ENCODE measurements at regions not wholly inside any gene's neighbourhood (a gene's known extent, or its start where the extent isn't known, plus 50 kb on each side); places are given as distances from the start of the nearest gene placed in this dataset.
"Not testable (repeated sequence)": the region's sequence is repeated elsewhere in the genome, so short reads cannot be mapped to it uniquely, and the experiment has no call there.

DNA sequence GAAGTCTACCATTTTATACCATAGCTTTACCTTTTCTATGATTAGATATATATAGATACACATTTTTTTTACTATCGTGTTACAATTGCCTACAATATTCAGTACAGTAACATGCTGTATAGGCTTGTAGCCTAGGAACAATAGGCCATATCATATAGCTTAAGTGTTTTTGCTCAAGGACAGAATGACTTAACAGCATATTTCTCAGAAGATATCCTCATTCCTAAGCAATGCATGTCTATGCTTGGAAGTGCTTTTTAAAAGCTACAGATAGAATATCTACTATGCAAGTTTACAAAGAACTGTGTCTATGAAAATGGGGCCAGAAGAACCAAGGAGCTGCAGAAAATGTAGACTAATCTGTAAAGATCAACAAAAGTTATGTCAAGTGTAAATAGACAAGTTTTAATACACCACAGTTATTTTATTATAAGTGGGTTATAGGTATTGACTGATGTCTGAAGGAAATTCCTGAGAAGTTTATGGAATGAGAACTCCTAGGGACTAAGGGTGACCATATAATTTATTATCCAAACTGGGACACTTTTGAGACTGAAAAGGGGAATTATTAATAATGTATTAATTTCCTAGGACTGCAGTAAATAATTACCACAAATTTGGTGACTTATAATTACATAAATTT is 138.7 kb upstream of the TGFBR2 start:
- no peak for DNase-seq (ENCODE audit: low read depth in 2 of 2)

DNA sequence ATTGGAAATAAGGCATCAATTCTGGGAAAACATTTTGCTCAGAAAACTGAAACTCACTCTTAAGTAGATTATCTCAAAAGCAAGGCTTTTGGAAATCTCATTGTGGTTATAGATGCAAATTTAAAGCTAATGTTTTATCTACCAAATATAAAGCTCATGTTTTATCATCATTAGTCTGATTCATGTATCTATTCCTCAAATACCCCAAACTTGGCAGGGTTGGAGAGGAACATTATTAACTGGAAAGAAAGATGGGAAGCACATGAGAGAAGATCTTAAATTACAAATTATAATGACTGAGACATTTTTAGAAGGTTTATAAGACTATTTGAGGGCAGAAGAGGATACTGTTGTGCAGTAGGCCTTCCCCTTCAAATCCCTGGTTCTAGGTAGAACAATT is 137.3 kb upstream of the TGFBR2 start:
- DNase-seq (ENCODE audit: low read depth in 2 of 2), result no peak

DNA sequence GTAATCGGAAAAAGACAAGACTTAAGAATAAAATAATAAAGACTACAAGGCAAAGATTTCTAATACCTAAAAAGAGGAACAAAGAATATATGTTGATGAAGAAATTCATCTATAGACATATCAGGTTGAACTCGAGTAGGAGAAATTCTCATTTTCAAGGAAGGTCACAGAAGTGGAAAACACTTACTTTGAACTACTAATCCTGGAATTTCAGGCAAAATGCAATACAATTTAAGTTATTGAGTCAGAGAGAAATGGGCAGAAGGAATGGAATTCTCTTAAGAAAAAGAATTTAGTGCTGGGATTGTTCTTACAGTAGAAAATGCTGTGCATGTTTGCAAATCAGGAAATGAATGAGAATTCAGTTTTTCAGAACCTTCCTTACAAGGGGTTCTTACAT is 135.9 kb upstream of the TGFBR2 start:
- no peak for DNase-seq (ENCODE audit: low read depth in 2 of 2)

DNA sequence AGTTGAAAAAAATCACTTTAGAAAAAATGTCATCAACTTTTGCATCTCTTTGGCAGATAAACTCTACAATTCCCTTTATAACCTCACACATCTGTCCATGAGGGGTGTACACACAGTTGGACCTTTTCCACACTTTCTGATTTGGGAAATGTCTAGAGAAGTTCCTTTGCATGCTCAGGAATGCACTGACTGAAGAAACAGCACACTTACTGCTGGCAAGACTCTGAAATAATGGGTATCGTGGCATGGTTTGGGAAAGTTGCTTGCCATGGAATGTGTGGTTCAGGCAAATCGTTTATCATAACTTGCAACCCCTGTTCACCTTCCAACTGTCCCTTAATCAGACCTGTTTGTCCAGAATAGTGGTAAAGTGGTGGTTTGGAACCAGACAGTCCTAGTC is 135.3 kb upstream of the TGFBR2 start:
- DNase-seq (ENCODE audit: low read depth in 2 of 2), result no peak

DNA sequence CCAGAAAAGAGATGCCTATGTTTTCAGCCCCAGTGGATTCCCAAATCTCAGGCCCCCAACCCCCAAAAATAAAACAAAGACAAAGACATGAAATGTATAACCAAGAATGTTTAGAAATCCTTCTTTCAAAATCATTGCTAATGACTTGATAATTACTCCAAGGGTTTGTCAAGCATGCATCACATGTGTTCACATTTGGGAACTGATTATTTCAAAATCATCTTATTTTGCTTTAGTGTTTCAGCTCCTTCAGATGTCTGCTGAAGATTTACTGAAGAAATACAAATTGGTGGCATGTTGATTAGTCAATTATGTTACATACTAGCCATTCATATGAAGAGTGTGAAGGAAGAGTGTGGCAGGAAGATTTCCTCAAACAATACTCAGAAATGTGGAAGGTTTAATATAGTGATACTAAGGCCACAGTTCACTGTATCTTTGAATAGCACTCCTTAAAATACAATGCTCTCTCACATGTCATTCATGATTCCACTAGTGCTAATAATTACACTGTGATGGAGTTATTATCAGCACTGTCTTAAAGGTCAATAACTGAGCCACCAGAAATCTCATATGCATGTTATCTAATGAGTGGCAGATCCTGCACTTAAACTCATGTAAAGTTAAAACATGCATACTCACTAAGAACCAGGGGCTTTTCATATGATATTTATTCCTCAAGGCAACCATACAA is 134.5 kb upstream of the TGFBR2 start:
- DNase-seq (ENCODE audit: low read depth in 2 of 2), result no peak

DNA sequence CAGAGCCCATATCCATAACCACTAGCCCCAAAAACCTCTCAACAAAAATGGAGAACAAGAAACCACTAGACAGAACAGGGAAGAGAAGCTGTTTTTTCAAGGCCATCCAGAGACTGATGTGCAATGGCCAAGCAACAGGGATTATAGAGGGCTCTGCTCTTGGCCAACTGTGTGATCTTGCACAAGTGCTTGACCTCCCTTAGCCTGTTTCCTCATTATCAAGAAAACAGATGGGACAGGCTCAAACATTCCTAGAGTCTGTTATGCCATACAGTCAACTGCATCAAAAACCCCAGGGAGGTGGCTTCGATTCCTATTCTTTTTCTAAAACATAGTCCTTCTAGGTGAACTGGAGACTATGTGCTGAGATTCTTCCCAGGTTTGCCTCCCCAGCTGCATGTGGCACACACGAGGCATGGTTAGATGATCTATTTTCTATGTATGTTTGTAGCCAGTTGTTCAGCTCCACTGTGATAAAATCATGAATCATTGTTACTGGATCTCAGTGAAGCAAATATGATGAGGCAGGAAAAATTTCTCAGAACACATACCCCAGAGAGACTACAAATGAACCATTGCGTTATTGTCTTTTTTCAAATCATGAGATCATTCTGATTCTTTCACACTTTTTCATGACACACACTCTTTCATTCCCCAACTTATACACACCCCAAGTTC is 132.9 kb upstream of the TGFBR2 start:
- DNase-seq (ENCODE audit: low read depth in 2 of 2), result no peak

DNA sequence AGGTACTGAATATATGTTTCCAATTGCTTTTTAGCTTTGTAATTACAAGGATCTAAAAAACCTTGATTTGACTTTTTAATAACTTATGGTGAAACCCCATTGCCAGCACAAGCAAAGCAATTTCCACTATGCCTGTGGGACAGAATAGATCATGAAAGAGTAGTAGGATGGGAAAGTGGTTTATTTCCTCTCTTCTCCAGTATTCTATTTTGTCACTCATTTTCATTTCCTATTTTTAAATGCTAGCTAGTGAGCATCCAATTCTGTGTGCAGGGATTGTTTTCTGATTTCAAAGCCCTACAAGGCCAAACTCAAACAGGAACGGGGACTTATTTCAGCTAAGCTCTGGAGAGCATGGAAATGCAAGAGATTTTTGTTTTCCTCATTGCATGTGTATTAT is 132.0 kb upstream of the TGFBR2 start:
- no peak for DNase-seq (ENCODE audit: low read depth in 2 of 2)

DNA sequence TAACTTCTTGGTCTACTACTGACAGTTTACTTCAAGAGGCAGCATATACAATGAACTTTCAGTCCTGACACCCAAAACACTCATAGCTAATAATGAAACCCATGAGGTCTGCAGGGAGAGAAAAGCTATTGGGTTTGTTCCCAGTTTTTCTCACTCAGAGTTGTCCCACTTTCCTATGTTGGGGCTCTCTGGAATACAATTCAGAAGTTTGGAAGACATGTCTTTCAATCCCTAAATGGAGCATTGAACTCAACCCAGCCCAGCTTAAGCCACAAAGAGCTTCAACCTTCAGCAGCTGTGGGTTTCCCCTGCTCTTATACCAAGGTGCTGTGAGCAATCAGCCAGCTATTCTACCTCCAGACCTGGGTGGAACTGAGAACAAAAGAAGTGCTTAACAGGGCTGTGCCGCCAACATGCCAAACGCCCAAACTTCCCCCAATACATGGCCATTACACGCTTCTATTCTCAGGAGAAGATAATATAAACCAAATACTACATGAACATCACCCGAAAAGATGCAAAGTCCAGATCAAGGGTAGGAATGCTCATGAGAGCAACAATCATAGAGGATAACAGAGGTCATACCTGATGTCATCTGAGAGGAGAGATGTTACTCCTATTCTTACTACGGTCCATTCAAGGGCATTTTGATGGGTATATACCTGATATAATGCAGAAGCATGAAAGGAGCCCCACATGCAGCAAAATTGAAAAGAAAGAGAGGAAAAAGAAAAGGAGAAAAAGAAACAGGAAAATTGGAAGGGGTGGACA is 131.2 kb upstream of the TGFBR2 start:
- no peak for DNase-seq (ENCODE audit: low read depth in 2 of 2)

DNA sequence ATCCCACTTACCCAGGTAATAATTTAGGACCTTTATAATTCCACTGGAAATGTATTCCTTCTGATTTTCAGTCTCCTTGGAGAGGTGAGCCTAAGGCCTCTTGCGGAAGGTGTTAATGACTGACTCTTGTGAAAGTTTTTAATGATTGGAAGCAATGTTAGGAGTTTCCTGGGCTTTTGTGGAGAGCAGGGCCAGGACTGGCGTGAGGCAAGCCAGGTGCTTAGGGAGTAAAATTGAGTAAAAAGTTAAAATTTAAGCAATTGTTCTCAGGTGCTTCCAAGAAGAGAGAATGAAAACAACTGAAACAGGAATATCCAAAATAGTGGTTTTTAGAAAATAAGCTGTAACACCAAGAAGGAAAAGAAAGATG is 130.6 kb upstream of the TGFBR2 start:
- no peak for DNase-seq (ENCODE audit: low read depth in 2 of 2)

DNA sequence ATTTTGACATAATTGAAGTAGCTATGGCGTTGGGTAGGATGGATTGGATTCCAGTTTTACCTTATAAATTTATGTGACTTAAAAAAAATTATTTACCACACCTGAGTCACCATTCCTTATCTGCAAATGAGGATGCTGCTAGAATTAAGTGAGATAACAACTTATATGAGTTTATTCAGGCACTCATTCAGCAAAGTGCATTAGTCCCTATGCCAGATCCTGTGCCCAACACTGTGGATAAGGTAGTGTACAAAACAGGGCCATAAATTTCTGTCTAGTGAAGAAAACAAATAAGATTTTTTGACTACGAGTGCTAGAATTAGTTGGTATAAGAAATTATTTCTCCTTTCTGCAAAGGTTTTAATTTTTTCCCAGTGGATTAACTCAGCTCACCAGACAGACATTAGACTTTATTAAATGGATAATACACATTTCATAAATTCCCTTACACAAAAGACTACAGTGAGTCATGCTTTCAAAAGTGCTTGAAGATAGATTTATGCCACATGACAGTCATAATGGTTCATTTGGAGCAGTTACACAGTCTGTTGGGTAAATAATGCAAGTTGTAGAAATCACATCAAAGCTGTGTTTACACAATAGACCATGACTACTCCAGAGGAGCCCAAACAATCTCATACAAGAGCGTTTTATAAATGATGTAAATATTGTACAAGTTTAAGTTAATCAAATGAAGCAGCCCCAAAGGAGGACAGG is 129.9 kb upstream of the TGFBR2 start:
- DNase-seq (ENCODE audit: low read depth in 2 of 2), result no peak

DNA sequence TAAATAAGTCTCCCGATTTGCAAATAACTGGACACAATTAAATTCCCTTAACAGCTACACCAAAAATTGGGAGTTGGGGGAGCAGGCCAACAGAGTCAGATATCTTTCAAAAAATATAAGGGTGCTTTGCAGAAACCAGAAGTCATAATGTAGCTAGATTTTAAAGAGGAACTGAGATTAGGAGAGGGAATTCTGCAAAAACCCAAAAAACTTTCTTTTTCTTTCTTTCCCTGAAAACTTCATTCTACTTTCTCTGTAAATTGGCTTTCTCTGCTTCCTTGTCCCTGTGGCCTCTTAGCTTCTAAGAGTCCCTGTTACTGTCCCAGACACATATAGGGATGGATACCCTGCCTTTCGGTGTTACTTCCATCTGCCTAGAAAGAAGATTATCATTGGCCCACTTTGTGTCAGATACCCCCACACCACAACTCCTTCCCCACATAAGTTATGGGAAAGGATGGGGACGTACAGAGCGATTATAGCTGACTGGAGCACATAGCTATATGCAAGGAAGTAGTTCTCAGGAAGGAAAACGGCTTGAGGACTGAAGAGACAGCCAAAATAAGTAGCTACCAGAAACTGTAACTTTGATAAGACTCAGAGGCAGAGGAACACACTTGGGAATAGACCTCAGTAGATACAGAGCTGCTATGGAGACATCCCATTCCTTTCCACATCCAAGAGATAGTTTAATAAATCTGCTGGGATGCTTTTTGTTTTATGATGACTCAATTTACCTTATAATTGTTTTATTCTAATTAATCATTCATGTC is 129.1 kb upstream of the TGFBR2 start:
- no peak for DNase-seq (ENCODE audit: low read depth in 2 of 2)

DNA sequence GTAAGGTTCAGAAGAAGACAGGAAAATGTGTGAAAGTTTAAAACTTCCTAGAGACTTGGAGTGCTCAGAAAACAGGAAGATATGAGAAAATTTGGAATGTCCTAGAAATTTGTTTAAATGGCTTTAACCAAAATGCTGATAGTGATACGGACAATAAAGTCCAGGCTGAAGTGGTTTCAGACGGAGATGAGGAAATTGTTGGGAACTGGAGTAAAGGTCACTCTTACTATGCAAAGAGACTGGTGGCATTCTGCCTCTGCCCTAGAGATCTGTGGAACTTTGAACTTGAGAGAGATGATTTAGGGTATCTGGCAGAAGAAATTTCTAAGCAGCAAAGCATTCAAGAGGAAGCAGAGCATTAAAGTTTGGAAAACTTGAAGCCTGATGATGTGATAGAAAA is 126.7 kb upstream of the TGFBR2 start:
- DNase-seq (ENCODE audit: low read depth in 2 of 2), result not testable (repeated sequence)

DNA sequence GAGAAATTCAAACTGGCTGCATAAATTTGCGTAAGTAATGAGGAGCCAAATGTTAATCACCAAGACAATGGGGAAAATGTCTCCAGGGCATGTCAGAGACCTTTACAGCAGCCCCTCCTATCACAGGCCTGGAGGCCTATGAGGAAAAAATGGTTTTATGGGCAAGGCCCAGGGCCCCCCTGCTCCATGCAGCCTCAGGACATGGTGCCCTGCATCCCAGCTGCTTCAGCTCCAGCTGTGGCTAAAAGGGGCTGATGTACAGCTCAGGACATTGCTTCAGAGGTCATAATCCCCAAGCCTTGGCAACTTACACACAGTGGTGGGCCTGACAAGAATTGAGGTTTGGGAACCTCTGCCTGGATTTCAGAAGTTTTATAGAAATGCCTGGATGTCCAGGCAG is 126.2 kb upstream of the TGFBR2 start:
- DNase-seq (ENCODE audit: low read depth in 2 of 2), result not testable (repeated sequence)

DNA sequence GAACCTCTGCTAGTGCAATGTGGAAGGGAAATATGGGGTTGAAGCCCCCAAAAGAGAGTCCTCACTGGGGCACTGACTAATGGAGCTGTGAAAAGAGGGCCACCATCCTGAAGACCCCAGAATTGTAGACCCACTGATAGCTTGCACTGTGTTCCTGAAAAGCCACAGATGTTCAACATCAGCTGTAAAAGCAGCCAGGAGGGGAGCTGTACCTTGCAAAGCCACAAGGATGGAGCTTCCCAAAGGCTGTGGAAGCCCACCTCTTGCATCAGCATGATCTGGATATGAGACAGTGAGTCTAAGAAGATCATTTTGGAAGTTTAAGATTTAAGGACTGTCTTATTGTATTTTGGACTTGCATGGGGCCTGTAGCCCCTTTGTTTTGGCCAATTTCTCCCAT is 125.8 kb upstream of the TGFBR2 start:
- DNase-seq (ENCODE audit: low read depth in 2 of 2), result no peak

DNA sequence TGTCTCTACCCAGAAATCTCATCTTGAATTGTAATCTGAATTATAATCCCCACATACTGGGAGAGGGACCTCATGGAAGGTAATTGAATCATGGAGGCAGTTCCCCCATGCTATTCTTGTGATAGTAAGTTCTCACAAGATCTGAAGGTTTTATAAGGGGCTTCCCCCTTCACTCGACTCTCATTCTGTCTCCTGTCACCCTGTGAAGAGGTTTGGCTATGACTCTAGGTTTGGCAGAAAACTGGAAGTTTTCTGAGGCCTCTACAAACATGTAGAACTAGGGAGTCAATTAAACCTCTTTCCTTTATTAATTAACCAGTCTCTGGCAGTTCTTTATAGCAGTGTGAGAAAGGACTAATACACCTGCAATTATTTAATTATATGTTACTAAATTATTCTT is 125.2 kb upstream of the TGFBR2 start:
- DNase-seq (ENCODE audit: low read depth in 2 of 2), result no peak

DNA sequence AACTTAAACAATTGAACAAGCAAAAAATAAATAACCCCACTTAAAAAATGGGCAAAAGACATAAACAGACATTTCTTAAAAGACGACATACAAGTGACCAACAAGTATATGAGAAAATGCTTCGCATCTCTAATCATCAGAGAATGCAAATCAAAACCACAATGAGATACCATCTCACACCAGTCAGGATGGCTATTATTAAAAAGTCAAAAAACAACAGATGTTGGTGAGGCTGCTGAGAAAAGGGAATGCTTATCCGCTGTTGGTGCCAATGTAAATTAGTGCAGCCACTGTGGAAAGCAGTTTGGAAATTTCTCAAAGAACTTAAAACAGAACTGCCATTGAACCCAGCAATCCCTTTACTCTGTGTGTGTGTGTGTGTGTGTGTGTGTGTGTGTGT is 122.2 kb upstream of the TGFBR2 start:
- not testable (repeated sequence) for DNase-seq (ENCODE audit: low read depth in 2 of 2)

DNA sequence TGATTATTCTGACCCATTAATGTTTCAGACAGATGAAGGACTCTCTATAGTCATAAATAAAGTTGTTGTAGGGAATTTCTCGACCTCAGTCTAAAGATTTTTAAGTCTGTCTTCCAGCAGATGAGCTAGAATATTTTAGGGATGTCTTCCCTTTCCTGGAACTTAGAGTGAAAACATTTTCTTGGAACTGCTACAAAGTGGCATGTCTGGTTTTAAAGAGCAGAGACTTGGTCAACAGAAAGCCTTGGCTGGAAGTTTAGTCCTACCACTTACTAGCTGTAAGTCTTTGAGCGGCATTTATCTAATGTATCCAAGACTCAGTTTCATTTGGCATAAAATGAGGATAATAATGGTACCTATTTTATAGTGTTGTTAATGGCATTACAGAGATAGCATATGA is 120.0 kb upstream of the TGFBR2 start:
- DNase-seq (ENCODE audit: low read depth in 2 of 2), result no peak

DNA sequence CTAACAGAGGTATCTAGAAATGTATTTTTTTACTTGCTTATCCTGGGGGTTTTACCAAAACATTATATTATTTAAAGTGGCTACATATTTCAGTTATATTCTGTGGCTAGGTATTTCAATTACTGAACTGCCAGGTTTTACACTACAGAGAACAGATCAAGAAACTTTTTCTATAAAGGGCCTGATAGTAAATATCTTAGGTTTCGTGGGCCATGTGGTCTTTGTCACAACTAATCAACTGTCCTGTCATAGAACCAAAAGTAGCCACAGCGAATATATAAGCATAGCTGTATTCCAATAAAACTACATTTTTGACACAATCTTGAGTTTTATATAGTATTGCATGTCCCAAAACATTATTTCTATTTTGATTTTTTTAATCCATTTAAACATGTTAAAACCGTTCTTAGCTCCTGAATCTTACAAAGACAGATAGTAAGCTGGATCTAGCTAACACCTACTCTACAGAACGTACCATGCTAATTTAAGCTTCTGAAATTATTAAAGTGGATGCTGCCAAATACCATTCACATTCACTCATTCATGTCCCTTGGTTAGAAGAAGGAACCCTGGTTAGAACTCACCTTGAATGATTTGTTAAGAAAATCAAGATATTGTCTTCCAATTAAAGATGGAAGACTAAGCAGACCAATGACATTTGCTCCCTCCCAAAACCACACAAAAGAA is 118.2 kb upstream of the TGFBR2 start:
- no peak for DNase-seq (ENCODE audit: low read depth in 2 of 2)

DNA sequence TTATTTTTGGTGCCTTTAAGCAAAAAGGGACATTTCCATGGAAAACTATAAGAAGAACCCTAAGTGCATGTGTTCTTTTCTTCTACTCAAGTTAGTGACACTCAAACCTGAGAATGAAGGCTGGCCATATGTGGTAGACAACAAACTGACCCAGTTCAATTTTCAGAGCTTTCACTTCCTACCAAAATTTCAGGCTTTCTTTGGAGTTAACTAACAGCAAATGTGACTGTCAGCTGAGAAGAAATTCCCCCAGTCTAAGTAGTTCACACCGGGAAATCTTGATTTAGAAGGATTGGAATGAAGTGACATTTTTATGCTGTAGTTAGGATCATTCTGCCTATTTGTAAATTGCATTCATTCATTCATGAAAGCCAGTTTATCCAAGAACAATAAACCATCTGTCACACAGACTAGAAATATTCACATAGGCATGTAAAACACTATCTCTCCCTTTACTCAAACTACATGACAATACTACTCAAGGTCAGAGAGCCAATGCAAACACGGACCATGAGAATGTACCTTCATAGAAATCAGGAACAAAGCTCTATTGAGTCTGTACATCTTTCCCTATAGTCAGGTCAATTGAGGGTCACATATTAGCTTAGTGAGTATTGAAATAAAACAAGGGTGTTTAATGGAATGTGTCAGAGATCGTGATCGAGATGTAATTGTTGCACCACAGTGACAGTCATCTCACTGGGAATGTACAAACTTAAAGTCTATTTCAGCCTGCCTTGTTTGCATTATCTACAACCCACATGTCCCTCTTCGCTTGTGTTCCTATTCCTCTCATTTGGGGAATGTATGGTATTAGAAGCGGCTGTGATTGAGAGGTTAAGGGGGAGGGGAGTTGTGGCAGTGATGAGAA is 113.8 kb upstream of the TGFBR2 start:
- DNase-seq (ENCODE audit: low read depth in 2 of 2), result no peak

DNA sequence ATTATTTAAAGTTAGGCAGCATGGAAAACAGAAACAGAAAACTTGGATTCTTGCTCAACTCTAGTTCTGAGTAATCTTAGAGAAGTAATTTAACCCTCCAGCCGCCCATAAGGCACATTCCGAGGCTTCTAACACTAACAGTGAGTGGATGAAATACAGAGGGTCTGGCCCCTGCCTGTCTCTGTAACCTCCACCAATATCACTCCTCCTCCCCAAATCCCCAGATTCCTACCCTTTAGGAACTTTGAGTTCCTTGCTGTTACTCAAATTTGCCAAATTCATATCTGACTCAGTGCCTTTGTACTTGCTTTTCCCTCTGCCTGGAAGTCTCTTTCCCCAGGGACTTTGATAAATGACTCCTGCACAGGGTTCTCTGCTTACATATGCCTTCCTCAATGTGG is 112.5 kb upstream of the TGFBR2 start:
- no peak for DNase-seq (ENCODE audit: low read depth in 2 of 2)

Measured in activated CD8-positive, alpha-beta memory T cell treated with anti-CD3 and anti-CD28 coated beads for 4 hours (primary cell).